HG03457 (cell line): ENCODE measurements at regions not wholly inside any gene's neighbourhood (a gene's known extent, or its start where the extent isn't known, plus 50 kb on each side); places are given as distances from the start of the nearest gene placed in this dataset.

Experiments
- ATAC-seq: cut with Tn5 transposase; IDR thresholded peaks from one replicate; pipeline ENCODE4 v1.9.1; 2021; ENCODE audit warnings: moderate number of reproducible peaks; ENCODE audit not compliant: unreplicated experiment

GRCh38 chr2:8165550-8165949 lies 516.3 kb upstream of the ID2 start:
- no peak for ATAC-seq

GRCh38 chr2:8168022-8168717 lies 513.7 kb upstream of the ID2 start:
- ATAC-seq: no peak

- ATAC-seq: no peak
These were observed 512.9 kb upstream of the ID2 start for GRCh38 chr2:8168876-8169424.

GRCh38 chr2:8169443-8169842 lies 512.4 kb upstream of the ID2 start:
- no peak for ATAC-seq

- no peak for ATAC-seq
These were observed 511.1 kb upstream of the ID2 start for GRCh38 chr2:8170552-8171327.

GRCh38 chr2:8171608-8172007 lies 510.2 kb upstream of the ID2 start:
- ATAC-seq: no peak

- no peak for ATAC-seq
These were observed 509.2 kb upstream of the ID2 start for GRCh38 chr2:8172661-8173060.

- ATAC-seq: no peak
These were observed 507.1 kb upstream of the ID2 start for GRCh38 chr2:8174641-8175257.

GRCh38 chr2:8176887-8177286 lies 505.0 kb upstream of the ID2 start:
- no peak for ATAC-seq

- ATAC-seq: no peak
These were observed 504.3 kb upstream of the ID2 start for GRCh38 chr2:8177566-8177965.

GRCh38 chr2:8178911-8179310 lies 502.9 kb upstream of the ID2 start:
- ATAC-seq: no peak

- ATAC-seq: no peak
These were observed 492.5 kb upstream of the ID2 start for GRCh38 chr2:8189316-8189715.

GRCh38 chr2:8190279-8190678 lies 491.6 kb upstream of the ID2 start:
- ATAC-seq: no peak

GRCh38 chr2:8191427-8191826 lies 490.4 kb upstream of the ID2 start:
- no peak for ATAC-seq

GRCh38 chr2:8193146-8193545 lies 488.7 kb upstream of the ID2 start:
- ATAC-seq: no peak

- ATAC-seq: no peak
These were observed 487.9 kb upstream of the ID2 start for GRCh38 chr2:8193686-8194615.

GRCh38 chr2:8195784-8196183 lies 486.1 kb upstream of the ID2 start:
- ATAC-seq: no peak

- ATAC-seq: no peak
These were observed 485.5 kb upstream of the ID2 start for GRCh38 chr2:8196316-8196715.

- ATAC-seq: no peak
These were observed 484.8 kb upstream of the ID2 start for GRCh38 chr2:8197101-8197500.

- ATAC-seq: no peak
These were observed 484.0 kb upstream of the ID2 start for GRCh38 chr2:8197825-8198224.
